C4-2B (cell line): ENCODE measurements at regions not wholly inside any gene's neighbourhood (a gene's known extent, or its start where the extent isn't known, plus 50 kb on each side); places are given as distances from the start of the nearest gene placed in this dataset.

Experiments
- ZFX ChIP-seq: fragments of 450-650 bp; IDR thresholded peaks from 2 replicates; pipeline ENCODE4 v1.6.1; 2017
- TF ChIP-seq, protein P1 (sequence below): fragments of 450-650 bp; conservative IDR thresholded peaks from 2 replicates; pipeline ENCODE4 v1.5.1; 2017; ENCODE audit warnings: mild to moderate bottlenecking

DNA sequence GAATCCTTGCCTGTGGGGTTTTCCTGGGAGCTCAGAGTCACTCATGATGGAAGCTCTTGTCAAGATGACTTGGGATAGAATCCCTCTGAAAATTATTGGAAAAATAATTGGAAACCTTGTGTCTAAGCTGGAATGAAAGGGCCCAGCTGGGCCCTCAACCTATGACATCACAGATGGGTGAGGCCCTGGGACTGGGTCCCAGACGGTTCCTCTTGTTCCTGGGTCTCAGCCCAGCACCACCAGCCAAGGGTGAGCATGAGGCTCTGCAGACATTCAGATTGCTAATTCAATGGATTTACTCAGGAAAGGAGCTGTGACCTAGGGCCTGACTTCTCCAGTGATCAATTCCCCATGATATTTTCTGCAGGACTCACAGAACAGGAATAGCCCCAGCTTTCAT lies 188.3 kb upstream of the MYT1L start:
- TF ChIP-seq, protein P1, sequence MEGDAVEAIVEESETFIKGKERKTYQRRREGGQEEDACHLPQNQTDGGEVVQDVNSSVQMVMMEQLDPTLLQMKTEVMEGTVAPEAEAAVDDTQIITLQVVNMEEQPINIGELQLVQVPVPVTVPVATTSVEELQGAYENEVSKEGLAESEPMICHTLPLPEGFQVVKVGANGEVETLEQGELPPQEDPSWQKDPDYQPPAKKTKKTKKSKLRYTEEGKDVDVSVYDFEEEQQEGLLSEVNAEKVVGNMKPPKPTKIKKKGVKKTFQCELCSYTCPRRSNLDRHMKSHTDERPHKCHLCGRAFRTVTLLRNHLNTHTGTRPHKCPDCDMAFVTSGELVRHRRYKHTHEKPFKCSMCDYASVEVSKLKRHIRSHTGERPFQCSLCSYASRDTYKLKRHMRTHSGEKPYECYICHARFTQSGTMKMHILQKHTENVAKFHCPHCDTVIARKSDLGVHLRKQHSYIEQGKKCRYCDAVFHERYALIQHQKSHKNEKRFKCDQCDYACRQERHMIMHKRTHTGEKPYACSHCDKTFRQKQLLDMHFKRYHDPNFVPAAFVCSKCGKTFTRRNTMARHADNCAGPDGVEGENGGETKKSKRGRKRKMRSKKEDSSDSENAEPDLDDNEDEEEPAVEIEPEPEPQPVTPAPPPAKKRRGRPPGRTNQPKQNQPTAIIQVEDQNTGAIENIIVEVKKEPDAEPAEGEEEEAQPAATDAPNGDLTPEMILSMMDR = no peak
- no peak for TF ChIP-seq ZFX
